HG02852 (cell line): ENCODE measurements at regions not wholly inside any gene's neighbourhood (a gene's known extent, or its start where the extent isn't known, plus 50 kb on each side); places are given as distances from the start of the nearest gene placed in this dataset.

Experiments used
- ATAC-seq: cut with Tn5 transposase; IDR thresholded peaks from one replicate; pipeline ENCODE4 v1.9.1; 2021; ENCODE audit warnings: mild to moderate bottlenecking, moderate library complexity; ENCODE audit not compliant: unreplicated experiment

GRCh38 chr13:77480066-77480465 is 55.4 kb upstream of the SCEL start:
- ATAC-seq = no peak

- ATAC-seq = no peak
These were observed 56.2 kb upstream of the SCEL start for GRCh38 chr13:77479326-77479725.

- ATAC-seq = no peak
These were observed 58.1 kb upstream of the SCEL start for GRCh38 chr13:77477299-77477848.

DNA sequence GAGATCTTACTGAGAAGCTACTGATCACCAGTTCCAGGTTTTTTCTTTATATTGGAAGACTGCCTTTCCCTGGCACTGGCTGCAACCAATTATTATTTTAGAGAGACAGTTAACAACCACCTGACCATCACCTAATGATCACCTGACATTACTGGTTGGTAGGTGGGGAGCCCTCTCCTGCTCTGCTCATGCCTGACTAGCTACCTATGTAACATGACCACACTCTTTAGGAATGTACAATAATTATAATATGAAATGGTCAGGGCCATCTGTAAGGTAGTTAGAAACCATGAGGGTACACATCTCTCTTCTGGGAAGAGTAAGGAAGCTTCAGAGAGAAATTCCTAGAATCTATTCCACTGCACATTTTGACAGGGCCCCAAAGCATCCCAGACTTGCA is 59.0 kb upstream of the SCEL start:
- ATAC-seq = no peak

GRCh38 chr13:77475345-77476084 is 60.0 kb upstream of the SCEL start:
- no peak for ATAC-seq

DNA sequence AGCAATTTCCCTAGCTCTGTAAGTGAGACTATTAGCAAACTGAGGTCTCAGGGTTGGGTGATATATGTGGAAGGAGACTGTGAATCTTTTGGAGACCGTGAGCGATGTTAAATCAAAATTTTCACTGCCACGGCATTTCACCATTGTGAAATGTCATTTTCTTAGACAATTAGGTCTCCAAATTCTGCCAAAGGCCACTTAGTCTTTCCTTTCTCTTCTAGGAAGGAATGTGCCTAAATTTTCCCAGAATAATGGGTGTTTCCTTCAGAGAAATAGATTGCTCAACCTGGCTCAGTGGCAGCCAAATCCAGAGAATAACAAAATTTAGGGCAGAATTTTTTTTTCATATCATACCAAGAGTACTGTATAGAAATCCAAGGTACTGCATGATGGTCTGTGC is 64.5 kb upstream of the SCEL start:
- no peak for ATAC-seq

GRCh38 chr13:77466753-77467422 is 68.6 kb upstream of the SCEL start:
- ATAC-seq = no peak

DNA sequence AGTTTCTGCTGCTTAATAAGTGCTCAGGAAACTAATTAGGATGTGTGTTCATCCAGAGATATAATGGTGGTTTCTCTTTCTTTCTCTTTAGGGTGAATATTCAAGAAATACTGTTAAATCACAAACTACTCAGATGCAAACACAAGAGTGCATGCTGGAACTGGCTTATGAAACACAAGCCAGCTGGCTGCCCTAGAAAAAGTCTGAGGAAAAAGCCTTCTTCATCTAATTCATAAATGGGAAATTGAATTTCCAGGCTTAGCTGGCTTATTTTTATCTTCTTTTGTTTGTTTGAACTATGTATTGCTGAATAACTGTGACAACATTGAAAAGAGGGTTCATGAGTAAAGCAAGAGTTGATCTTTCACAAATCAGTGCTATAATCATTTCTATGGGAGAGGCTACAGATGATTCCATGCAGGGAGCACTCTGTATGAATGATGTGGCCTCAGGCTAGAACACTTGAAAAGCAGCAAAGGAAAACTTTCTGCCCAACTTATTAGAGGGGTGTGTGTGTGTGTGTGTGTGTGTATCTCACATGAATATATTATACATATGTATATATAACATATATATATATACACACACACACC is 69.8 kb upstream of the SCEL start:
- ATAC-seq = no peak

GRCh38 chr13:77460195-77460594 is 75.3 kb upstream of the SCEL start:
- peak; percentile 81 for ATAC-seq

GRCh38 chr13:77459592-77459991 is 75.9 kb upstream of the SCEL start:
- ATAC-seq = no peak

GRCh38 chr13:77458736-77459135 is 76.8 kb upstream of the SCEL start:
- no peak for ATAC-seq

DNA sequence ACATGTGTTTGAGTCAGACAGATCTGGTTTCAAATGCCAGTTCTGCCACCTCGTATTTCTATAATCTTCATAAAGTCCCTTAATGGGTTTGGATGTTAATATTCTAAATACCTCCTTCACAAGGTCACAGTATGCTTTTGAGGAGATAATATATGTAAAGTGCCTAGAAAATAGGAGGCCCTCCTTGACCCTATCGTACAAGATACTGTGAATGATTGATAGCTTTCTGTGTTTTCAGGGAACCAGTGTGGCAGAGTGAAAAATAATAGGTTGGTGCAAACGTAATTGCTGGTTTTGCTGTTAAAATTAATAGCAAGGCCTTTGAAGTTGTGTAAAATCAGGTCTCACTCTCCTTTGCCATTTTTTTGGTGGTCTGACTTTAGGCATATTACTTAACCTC is 77.5 kb upstream of the SCEL start:
- no peak for ATAC-seq

DNA sequence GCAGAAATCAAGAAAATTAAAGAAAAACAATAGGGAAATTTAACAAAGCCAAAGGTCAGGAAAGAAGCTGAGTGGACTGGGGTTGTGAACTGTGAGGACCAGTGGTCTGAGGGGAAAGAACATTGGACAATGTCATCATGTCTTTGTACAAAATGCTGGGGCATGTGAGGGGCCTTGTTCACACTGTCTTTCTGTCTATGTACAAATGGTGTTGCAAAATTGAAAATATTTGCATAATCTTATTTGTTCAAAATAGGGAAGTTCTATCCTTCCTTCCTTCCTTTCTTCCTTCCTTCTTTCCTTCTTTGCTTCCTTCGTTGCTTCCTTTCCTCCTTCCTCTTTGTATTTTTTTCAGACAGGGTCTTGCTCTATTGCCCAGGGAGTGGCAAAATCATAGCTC is 79.2 kb upstream of the SCEL start:
- ATAC-seq = no peak

- ATAC-seq = no peak
These were observed 86.2 kb upstream of the SCEL start for GRCh38 chr13:77449265-77449664.

DNA sequence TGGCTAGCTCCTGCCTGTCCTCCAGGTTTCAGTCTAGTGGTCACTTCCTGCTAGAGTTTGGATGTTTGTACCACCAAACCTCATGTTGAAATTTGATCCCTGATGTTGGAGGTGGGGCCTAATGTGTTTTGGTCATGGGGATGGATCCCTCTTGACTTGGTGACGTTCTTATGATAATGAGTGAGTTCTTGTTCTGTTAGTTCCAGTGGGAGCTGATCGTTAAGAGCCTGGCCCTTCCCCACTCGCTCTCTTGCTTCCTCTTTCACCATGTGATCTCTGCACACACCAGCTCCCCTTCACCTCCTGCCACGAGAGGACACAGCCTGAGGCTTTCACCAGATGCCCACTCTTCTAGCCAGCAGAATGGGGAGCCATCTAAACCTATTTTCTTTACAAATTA is 86.8 kb upstream of the SCEL start:
- ATAC-seq = no peak

- ATAC-seq = no peak
These were observed 92.0 kb upstream of the SCEL start for GRCh38 chr13:77443511-77443910.

- ATAC-seq = no peak
These were observed 98.2 kb upstream of the SCEL start for GRCh38 chr13:77437267-77437666.

DNA sequence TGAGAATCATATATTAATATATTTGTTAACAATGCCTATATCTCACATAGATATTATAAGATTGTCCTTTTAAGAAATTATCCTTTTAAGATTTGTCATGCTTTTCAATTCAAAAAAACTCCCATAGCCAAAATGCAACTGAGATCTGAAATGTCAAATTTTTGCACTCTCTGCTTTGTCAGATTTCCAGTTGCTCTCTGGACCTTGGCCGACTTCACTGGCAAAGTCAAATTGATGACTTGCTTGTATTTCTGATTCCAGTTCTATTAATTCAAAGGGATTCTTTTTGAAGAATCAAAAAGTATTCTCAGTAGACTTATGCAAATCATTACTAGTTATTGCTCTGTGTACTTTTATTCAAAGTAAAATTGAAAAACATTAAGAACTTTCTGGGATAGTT is 101.2 kb upstream of the SCEL start:
- no peak for ATAC-seq

DNA sequence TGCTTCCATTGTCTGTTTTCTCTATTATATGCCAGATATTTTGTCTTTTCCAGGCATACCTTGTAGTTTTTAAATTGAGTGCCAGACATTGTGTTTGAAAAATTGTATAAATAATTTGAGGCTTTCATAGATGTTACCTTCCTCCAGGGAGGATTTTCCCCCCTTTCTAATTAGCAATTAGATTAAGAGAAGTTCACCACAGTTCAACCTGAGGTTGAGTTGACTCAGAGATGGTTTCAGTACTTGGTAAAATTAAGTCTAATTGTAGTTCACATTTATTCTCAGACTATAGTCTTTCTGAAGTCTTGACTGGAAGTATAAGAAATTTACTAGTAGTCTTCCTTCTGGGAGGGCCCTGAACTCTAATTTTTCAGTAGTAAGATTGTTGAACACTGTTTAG is 104.1 kb upstream of the SCEL start:
- ATAC-seq = no peak

DNA sequence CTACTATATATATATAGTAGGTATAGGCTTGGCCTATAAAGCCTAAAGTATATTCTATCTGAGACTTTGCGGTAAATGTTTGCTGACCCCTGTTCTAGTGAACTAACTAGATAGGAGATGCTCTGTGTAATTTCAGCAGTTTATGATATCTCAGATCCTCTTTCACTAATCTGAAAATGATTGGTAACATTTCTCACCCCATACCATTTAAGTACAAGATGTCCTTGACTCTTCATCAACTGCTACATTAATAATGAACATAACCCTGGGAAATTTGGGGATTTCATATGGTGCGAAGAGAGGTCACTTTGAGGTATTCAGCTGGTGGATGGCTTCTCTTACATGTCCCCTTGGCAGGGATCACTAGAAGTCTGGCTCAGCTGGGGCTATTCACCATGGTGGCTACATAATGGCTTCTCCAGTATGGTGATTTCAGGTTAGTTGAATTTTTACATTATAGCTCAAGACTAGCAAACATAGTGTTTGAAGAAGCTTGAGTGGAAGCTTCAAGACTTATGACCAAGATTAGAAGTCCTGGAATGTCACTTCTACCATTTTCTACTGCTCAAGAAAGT is 103.6 kb upstream of the MYCBP2 start:
- peak; percentile 46 for ATAC-seq

DNA sequence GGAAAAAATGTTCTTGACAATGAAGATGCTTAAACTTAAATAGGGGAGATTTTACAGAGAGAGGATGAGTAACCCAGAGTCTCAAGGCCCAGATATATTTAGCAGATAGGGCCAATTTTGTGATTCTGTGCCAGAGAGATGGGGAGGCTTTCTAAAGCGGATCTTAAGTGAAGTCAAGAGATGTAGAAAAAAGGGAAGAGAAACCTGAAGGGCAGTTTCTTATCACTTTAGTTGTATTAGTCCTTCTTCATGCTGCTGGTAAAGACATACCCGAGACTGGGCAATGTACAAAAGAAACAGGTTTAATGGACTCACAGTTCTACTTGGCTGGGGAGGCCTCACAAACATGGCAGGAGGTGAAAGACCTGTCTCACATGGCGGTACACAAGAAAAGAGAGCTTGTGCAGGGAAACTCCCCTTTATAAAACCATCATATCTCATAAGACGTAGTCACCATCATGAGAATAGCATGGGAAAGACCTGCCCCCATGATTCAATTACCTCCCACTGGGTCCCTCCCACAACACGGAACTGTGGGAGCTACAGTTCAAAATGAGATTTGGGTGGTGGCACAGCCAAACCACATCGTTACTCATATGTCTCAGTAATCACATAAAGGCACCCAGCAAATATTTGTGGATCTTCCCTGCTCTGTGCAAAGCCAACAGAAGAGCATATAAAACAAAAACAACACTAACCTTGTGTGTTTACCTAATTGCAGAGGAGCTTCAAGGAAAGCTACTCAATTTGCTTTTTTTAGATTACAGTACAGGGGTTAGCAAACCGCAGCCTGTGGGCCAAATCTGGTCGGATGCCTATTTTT is 102.6 kb upstream of the MYCBP2 start:
- ATAC-seq = peak; percentile 71
